IPS-18a (cell line): ENCODE measurements at regions not wholly inside any gene's neighbourhood (a gene's known extent, or its start where the extent isn't known, plus 50 kb on each side); places are given as distances from the start of the nearest gene placed in this dataset.
"Not testable (repeated sequence)": the region's sequence is repeated elsewhere in the genome, so short reads cannot be mapped to it uniquely, and the experiment has no call there.

Experiments
- H3K27ac ChIP-seq: one replicate; pipeline ENCODE4 v1.5.1; 2013; ENCODE audit warnings: low read length
- H3K27me3 ChIP-seq: one replicate; pipeline ENCODE4 v1.6.1; 2013; ENCODE audit warnings: mild to moderate bottlenecking, low read length; ENCODE audit not compliant: control insufficient read depth, insufficient read depth
- H3K36me3 ChIP-seq: one replicate; pipeline ENCODE4 v1.6.1; 2013; ENCODE audit warnings: low read depth, low read length; ENCODE audit not compliant: control insufficient read depth
- H3K4me1 ChIP-seq: one replicate; pipeline ENCODE4 v1.6.1; 2013; ENCODE audit warnings: low read depth, low read length; ENCODE audit not compliant: control insufficient read depth
- H3K4me3 ChIP-seq: one replicate; pipeline ENCODE4 v1.5.1; 2013; ENCODE audit warnings: low read length
- H3K9ac ChIP-seq: one replicate; pipeline ENCODE4 v1.6.1; 2013; ENCODE audit warnings: mild to moderate bottlenecking, low read length, moderate library complexity
- H3K9me3 ChIP-seq: one replicate; pipeline ENCODE4 v1.6.1; 2013; ENCODE audit warnings: low read depth, low read length; ENCODE audit not compliant: control insufficient read depth

DNA sequence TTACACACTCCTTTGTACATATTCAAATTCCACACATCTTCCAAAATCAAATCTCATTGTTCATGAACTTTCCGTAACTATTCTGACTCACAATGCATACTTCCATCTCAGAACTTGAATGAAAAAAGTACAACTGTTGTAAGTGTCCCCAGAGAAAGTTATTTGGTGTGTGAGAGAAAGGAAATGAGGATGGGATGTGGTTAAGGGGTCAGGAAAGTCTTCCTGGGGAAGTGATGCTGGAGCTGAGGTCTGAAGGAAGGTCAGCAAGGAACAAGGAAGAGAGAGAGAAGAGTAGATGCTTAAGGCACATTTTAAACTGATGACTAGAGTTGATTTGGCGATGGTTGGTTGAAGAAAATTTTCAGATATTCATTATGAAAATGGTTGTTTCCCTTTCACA lies 340.0 kb upstream of the STXBP6 start:
- H3K27me3 ChIP-seq = no peaks in the 10 kb centered on the region
- no peaks in the 10 kb centered on the region for H3K9me3 ChIP-seq
- H3K4me1 ChIP-seq = no peaks in the 10 kb centered on the region
- no peak overlapping the region for H3K27ac ChIP-seq
- H3K9ac ChIP-seq = no peak overlapping the region
- H3K4me3 ChIP-seq = no peak overlapping the region
- H3K36me3 ChIP-seq = no peaks in the 10 kb centered on the region

DNA sequence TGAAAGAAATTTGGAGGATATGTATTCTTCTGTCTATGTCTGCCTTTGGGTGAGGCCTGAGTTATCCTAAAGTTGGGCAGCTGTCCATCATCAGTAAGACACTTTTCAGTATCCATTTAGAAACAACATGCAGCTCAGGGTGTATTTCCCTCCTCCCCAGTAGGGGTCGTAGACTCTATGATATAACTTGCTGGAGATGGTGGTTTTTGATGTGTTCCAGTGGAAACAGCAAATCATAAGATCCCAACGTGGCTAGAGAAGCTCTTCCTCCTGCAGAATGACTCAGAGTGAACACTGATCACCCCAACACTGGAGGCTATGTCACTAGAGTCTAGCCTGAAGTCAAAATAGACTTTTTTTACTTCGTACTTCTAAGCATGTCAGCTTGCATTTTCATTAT lies 331.6 kb upstream of the STXBP6 start:
- H3K27me3 ChIP-seq = no peaks in the 10 kb centered on the region
- H3K9ac ChIP-seq = no peak overlapping the region
- H3K36me3 ChIP-seq = no peaks in the 10 kb centered on the region
- H3K4me3 ChIP-seq = no peak overlapping the region
- no peak overlapping the region for H3K27ac ChIP-seq
- no peaks in the 10 kb centered on the region for H3K9me3 ChIP-seq
- no peaks in the 10 kb centered on the region for H3K4me1 ChIP-seq

DNA sequence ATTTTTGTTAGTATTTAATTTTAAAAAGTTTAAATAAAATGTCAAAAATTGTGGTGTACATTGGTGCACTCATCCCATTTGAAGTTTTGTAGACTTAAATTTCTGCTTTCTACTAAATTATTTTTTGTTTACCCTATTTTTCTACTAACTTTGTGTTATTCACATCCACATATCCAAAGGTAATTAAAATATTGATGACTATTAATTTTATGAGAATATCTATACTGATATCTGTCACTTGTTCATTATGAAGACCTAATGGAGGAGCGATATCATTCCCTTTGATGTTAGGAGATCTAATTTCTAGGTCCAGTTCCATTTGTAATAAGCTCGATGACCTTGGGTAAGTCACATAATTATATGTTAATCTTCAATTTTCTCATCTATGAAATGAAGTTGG lies 325.7 kb upstream of the STXBP6 start:
- H3K36me3 ChIP-seq = no peaks in the 10 kb centered on the region
- H3K27ac ChIP-seq = no peak overlapping the region
- H3K4me3 ChIP-seq = no peak overlapping the region
- peaks cover 5% of the 10 kb centered on the region for H3K4me1 ChIP-seq
- H3K9ac ChIP-seq = no peak overlapping the region
- no peaks in the 10 kb centered on the region for H3K9me3 ChIP-seq
- no peaks in the 10 kb centered on the region for H3K27me3 ChIP-seq

DNA sequence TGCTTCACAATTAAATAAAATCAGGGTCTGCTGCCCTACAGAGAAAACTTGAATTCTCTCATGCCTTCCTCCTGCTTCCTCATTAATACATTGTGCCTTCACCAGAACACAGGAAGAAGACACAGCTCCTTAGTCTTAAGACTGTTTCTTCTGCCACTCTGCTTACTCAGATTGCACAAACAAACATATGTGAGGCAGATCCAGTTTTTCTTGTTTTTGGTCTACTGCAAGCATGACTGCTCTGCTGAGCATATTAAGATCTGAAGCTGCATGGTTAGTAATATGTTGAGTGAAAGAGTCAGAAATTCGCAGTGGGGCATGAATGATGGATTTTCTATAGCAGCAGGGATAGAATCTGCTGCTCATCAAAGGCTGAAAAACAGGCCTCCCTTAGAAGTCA lies 321.1 kb upstream of the STXBP6 start:
- no peak overlapping the region for H3K27ac ChIP-seq
- H3K27me3 ChIP-seq = no peaks in the 10 kb centered on the region
- H3K9me3 ChIP-seq = peaks cover 3% of the 10 kb centered on the region
- H3K4me1 ChIP-seq = peaks cover 5% of the 10 kb centered on the region
- no peak overlapping the region for H3K9ac ChIP-seq
- no peak overlapping the region for H3K4me3 ChIP-seq
- H3K36me3 ChIP-seq = no peaks in the 10 kb centered on the region

DNA sequence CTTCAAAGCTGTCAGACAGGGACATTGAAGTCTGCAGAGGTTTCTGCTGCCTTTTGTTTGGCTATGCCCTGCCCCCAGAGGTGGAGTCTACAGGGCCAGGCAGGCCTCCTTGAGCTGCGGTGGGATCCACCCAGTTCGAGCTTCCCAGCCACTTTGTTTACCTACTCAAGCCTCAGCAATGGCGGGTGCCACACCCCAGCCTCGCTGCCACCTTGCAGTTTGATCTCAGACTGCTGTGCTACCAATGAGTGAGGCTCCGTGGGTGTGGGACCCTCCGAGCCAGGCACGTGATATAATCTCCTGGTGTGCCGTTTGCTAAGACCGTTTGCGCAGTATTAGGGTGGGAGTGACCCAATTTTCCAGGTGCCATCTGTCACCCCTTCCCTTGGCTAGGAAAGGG lies 320.1 kb upstream of the STXBP6 start:
- not testable (repeated sequence) for H3K9ac ChIP-seq, H3K9me3 ChIP-seq, H3K4me3 ChIP-seq, H3K27me3 ChIP-seq, H3K27ac ChIP-seq, H3K36me3 ChIP-seq, H3K4me1 ChIP-seq

DNA sequence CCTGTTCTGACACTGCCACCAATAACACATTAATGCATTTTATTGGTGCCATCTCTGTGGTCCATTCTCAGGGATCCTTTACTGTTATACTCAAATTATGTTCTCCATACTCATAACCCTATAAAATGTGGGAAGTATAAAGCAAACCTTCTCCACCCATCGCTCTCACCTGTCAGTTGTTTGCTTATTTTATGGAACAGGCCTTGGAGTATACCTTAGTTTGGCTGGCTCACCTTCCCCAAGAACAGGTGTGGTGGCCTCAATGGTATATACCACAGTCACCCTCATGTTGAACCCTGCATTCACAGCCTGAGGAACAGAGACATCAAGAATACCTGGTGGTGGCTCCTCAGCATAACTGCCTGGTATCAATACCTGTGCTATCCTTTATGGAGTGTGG lies 308.4 kb upstream of the STXBP6 start:
- Histone ChIP-seq H3K4me3 (no peak overlapping the region), H3K4me1 (no peaks in the 10 kb centered on the region), H3K36me3 (no peaks in the 10 kb centered on the region), H3K27ac (no peak overlapping the region), H3K27me3 (no peaks in the 10 kb centered on the region), H3K9ac (no peak overlapping the region), H3K9me3 (no peaks in the 10 kb centered on the region)

DNA sequence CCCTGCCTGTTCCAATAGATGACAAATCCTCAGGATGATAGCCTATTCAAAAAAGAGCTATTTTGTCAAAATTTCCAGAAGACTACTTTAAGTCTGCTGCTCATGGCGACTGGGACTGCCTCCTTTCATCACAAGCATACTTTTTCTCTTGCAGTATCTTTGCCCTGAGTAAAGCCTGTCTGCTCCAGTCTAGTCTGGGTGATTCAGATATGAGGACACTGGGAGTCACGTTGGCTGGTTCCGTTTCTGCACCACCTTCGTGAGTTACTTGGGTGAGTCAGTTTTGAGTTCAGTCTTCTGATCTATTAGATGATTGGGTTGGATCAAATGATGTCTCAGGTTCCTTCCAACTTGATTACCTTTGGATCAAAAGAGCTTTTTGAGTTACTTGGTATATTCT lies 301.3 kb upstream of the STXBP6 start:
- H3K36me3 ChIP-seq = no peaks in the 10 kb centered on the region
- H3K4me1 ChIP-seq = no peaks in the 10 kb centered on the region
- no peaks in the 10 kb centered on the region for H3K9me3 ChIP-seq
- no peak overlapping the region for H3K27ac ChIP-seq
- H3K4me3 ChIP-seq = no peak overlapping the region
- H3K9ac ChIP-seq = no peak overlapping the region
- H3K27me3 ChIP-seq = no peaks in the 10 kb centered on the region

DNA sequence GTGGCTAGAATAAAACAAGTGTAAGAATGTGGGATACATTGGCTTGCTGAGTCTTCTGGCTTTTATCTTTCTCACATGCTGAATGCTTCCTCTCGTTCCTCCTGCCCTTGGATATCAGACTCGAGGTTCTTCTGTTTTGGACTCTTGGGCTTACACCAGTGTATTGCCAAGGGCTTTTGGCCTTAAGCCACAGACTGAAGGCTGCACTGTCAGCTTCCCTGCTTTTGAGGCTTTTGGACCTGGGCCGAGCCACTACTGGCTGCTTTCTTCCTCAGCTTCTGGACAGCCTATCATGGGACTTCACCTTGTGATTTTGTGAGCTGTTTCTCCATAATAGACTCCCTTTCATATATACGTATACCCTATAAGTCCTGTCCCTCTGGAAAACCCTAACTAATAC lies 300.9 kb upstream of the STXBP6 start:
- no peaks in the 10 kb centered on the region for H3K9me3 ChIP-seq
- H3K36me3 ChIP-seq = no peaks in the 10 kb centered on the region
- H3K27ac ChIP-seq = no peak overlapping the region
- no peaks in the 10 kb centered on the region for H3K4me1 ChIP-seq
- no peak overlapping the region for H3K4me3 ChIP-seq
- no peaks in the 10 kb centered on the region for H3K27me3 ChIP-seq
- no peak overlapping the region for H3K9ac ChIP-seq

DNA sequence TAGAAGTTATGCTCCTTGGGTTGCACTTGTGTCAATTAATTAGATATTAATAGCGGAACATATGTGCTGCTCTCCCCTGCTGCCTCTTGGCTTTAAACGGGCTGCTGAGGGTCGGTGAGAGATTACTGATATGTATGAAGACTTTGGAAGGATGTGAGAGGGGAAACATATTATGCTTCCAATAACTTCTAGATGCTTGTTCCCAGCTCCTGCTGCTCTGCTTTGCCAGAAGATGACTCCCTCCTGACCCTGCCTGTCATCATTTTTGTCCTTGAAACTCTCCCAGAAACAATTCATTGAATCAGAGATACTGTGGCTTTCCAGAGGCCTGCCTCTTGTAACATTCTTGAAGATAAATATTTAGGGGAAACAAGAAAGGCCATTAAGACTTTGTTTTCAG lies 300.1 kb upstream of the STXBP6 start:
- no peaks in the 10 kb centered on the region for H3K36me3 ChIP-seq
- no peak overlapping the region for H3K4me3 ChIP-seq
- H3K9me3 ChIP-seq = no peaks in the 10 kb centered on the region
- H3K27ac ChIP-seq = no peak overlapping the region
- no peaks in the 10 kb centered on the region for H3K4me1 ChIP-seq
- H3K9ac ChIP-seq = no peak overlapping the region
- no peaks in the 10 kb centered on the region for H3K27me3 ChIP-seq

DNA sequence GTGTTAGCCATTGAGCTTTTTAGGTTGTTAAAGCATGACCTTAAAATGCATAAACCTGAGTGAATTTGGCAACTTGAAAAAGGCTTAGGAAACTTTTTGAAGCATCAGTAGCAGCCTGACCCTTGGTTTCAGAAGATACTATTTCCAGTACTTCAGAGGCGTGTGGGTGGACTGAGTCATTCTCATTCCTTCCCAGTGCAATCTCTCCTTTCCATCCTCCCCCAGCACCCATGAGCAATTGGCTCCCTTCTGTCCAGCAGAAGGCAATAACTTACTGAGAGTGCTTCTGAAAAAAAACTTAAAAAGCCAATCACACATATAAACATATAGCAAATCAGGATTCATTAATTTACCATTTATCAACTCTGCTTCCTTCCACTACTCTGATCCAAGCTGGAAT lies 299.3 kb upstream of the STXBP6 start:
- H3K27ac ChIP-seq = no peak overlapping the region
- H3K36me3 ChIP-seq = no peaks in the 10 kb centered on the region
- H3K9ac ChIP-seq = no peak overlapping the region
- peaks cover 3% of the 10 kb centered on the region for H3K9me3 ChIP-seq
- H3K4me3 ChIP-seq = no peak overlapping the region
- no peaks in the 10 kb centered on the region for H3K27me3 ChIP-seq
- no peaks in the 10 kb centered on the region for H3K4me1 ChIP-seq

DNA sequence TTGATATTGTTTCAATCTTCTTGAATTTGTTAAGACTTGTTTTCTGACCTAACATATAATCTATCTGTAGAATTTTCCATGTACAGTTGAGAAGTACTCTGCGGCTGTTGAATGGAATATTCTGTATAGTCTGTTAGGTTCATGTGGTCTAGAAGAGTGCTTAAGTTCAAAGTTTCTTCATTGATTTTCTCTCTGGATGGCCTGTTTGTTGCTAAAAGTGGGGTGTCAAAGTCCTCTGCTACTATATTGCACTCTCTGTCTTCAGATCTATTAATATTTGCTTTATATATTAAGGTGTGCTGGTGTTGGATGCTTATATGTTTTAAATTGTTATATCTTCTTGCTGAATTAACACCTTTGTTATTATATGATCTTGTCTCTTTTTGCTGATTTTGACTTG lies 290.9 kb upstream of the STXBP6 start:
- H3K27me3 ChIP-seq = no peaks in the 10 kb centered on the region
- H3K27ac ChIP-seq = no peak overlapping the region
- no peaks in the 10 kb centered on the region for H3K36me3 ChIP-seq
- H3K4me1 ChIP-seq = no peaks in the 10 kb centered on the region
- no peak overlapping the region for H3K9ac ChIP-seq
- H3K4me3 ChIP-seq = no peak overlapping the region
- peaks cover 13% of the 10 kb centered on the region for H3K9me3 ChIP-seq

DNA sequence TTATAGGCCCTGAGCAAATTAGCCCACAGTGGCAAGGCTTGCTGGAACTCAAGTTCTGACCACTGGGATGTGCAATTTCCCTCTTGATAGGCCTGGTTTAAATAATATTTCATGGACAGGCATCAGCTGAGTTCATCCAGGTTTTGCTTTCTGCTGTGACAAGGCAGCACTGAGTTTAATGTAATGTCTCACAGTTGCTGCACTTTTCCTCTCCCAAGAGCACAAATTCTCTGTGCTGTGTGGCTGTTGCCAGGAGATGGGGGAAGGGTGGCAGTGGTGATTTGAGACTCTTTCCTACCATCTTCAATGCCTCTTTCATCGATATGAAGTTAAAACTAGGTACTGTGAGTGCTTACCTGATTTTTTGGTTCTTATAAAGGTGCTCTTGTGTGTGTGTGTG lies 272.8 kb upstream of the STXBP6 start:
- Histone ChIP-seq H3K36me3 (no peaks in the 10 kb centered on the region), H3K4me1 (no peaks in the 10 kb centered on the region), H3K4me3 (no peak overlapping the region), H3K27ac (no peak overlapping the region), H3K9me3 (no peaks in the 10 kb centered on the region), H3K27me3 (no peaks in the 10 kb centered on the region), H3K9ac (no peak overlapping the region)

DNA sequence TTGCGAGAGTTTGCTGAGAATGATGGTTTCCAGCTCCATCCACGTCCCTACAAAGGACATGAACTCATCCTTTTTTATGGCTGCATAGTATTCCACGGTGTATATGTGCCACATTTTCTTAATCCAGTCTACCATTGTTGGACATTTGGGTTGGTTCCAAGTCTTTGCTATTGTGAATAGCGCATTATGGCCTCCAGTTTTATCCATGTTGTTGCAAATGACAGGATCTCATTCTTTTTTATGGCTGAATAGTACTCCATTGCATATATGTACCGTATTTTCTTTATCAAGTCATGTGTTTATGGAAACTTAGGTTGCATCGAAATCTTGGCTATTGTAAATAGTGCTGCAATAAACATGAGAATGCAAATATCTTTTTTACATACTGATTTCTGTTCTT lies 266.1 kb upstream of the STXBP6 start:
- H3K4me3 ChIP-seq, H3K36me3 ChIP-seq, H3K9ac ChIP-seq, H3K27ac ChIP-seq, H3K27me3 ChIP-seq, H3K4me1 ChIP-seq, H3K9me3 ChIP-seq: not testable (repeated sequence)
